Nephron progenitor cell (in vitro differentiated cells): ENCODE measurements at regions not wholly inside any gene's neighbourhood (a gene's known extent, or its start where the extent isn't known, plus 50 kb on each side); places are given as distances from the start of the nearest gene placed in this dataset.

Experiments
- DNase-seq: peaks from one replicate; pipeline ENCODE4 v3.0.0; 2021
- H3K27ac Mint-ChIP-seq: 2 replicates; pipeline ENCODE4 v1.8.0; 2021; ENCODE audit warnings: mild to moderate bottlenecking, moderate library complexity, mixed read lengths
- H3K27me3 Mint-ChIP-seq: 2 replicates; pipeline ENCODE4 v1.8.0; 2021; ENCODE audit warnings: mild to moderate bottlenecking, low read depth, mixed read lengths; ENCODE audit not compliant: poor library complexity
- H3K36me3 Mint-ChIP-seq: 2 replicates; pipeline ENCODE4 v1.8.0; 2021; ENCODE audit warnings: low read depth, mixed read lengths
- H3K4me1 Mint-ChIP-seq: 2 replicates; pipeline ENCODE4 v1.8.0; 2021; ENCODE audit warnings: mixed read lengths
- H3K4me3 Mint-ChIP-seq: 2 replicates; pipeline ENCODE4 v1.8.0; 2021; ENCODE audit warnings: mild to moderate bottlenecking, moderate library complexity, mixed read lengths
- H3K9me3 Mint-ChIP-seq: 2 replicates; pipeline ENCODE4 v1.8.0; 2021; ENCODE audit warnings: mild to moderate bottlenecking, moderate library complexity, mixed read lengths
- CTCF ChIP-seq: fragments of 200-600 bp; sonication (generic); IDR thresholded peaks from 2 replicates; pipeline ENCODE4 v1.5.0; 2021; ENCODE audit warnings: antibody characterized with exemption

GRCh38 chr3:186467969-186468368 lies 76.2 kb downstream of the CRYGS start:
- H3K4me3 Mint-ChIP-seq: no peak overlapping the region
- H3K36me3 Mint-ChIP-seq: no peaks in the 10 kb centered on the region
- peaks cover 8% of the 10 kb centered on the region for H3K4me1 Mint-ChIP-seq
- H3K9me3 Mint-ChIP-seq: no peaks in the 10 kb centered on the region
- TF ChIP-seq CTCF: no peak
- H3K27me3 Mint-ChIP-seq: peaks cover 5% of the 10 kb centered on the region
- DNase-seq: no peak
- H3K27ac Mint-ChIP-seq: no peak overlapping the region

DNA sequence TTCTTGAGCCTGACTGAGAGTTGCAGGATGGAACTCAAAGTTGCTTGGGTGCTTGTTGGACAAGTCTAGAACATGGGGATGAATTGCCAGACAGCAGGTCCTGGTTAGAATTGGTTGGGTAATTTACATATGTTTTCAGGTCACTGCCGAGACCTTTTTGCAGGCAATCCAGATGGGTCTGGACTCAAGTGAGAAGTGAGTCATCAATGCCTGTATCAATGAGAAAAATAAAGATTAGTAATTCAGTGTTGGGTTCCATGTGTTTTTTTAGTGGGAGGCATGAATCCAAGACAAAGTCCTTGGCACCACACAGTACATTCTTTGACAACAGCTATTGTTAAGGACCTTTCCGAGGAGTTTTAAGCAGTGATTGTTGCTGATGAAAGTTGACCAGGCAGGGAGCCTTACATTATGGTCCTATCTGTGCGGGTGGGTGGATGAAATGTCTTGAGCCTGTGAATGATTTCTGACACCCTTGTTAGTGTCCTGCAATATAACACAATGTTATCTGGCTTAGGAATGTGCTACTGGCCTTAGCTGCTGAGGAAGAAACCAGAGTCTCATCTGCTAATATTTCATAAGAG lies 77.7 kb downstream of the CRYGS start:
- H3K36me3 Mint-ChIP-seq: no peaks in the 10 kb centered on the region
- H3K27ac Mint-ChIP-seq: no peak overlapping the region
- no peaks in the 10 kb centered on the region for H3K9me3 Mint-ChIP-seq
- no peak for DNase-seq
- peaks cover 8% of the 10 kb centered on the region for H3K4me1 Mint-ChIP-seq
- no peak for TF ChIP-seq CTCF
- H3K27me3 Mint-ChIP-seq: no peaks in the 10 kb centered on the region
- no peak overlapping the region for H3K4me3 Mint-ChIP-seq

DNA sequence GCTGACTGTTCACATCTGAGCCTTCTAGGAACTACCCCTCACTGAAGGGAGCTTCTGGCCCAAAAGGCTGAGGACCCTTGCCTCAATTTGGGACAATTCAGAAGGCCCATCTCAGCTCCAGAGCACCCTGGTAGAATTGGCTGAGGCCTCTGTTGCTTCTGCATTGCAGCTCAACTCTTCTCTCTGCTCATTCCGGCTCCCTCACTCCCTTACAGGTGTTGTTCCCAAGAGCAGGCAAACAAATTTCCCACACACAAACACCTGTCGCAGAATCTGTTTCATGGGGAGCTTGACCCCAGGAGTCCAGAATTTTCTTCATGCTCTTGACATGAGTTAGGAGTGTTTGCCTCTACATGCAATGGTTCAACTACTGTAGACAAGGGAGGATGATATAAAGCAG lies 78.7 kb downstream of the CRYGS start:
- Mint-ChIP-seq H3K9me3 (no peaks in the 10 kb centered on the region), H3K36me3 (no peaks in the 10 kb centered on the region), H3K27me3 (no peaks in the 10 kb centered on the region), H3K4me1 (peaks cover 8% of the 10 kb centered on the region), H3K4me3 (no peak overlapping the region), H3K27ac (no peak overlapping the region)
- no peak for TF ChIP-seq CTCF
- no peak for DNase-seq

DNA sequence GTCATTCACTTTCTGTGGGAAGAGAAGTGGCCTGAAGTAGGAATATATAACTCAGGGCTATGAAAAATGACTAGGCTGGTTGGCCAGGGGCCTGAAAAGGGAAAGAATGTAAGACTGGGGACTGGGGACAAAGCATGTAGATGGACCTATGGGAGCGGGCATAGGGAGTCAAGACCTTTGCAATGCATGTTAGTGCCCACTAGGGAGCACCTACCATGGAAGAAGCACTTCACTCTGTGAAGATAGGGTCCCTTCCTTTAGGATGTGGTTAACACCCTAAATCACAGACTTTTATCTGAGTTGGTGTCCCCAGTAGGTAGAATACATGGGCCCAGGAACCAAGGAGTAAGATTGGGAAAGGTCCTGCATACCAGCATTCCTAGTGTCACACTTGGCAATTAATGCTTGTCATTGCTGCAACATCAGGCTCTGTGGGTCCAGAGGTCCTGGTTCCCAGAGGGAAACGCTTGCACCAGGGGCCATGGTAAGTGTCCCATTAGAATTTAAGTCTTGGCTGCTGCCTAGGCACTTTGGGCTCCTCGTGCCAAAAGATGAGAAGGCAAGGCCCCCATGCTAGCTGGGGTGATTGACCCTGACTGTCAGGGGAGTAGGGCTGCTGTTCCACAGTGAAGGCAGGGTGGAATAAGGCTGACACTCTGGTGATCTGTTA lies 79.6 kb downstream of the CRYGS start:
- H3K36me3 Mint-ChIP-seq: no peaks in the 10 kb centered on the region
- peaks cover under 1% of the 10 kb centered on the region for H3K4me1 Mint-ChIP-seq
- no peaks in the 10 kb centered on the region for H3K27me3 Mint-ChIP-seq
- H3K9me3 Mint-ChIP-seq: no peaks in the 10 kb centered on the region
- TF ChIP-seq CTCF: no peak
- H3K4me3 Mint-ChIP-seq: no peak overlapping the region
- no peak overlapping the region for H3K27ac Mint-ChIP-seq
- DNase-seq: no peak

DNA sequence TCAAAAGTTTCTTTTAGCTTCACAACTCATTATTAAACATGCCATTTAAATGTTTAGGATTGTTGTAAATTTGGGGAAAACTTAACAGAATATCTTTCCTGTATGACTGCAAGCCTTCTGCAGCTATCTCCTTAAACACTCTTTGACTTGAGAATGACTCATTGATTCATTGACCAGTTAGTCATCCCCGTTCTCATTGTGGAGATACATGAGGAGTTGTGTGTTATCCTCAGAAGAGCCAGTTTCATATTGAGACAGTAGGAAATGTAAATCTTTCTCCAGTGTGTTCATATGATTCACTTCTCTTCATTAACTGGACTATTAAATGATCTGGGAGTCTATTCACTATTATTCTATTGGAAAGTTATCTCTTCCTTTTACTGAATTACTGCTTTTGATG lies 83.0 kb downstream of the CRYGS start:
- no peaks in the 10 kb centered on the region for H3K36me3 Mint-ChIP-seq
- no peak for TF ChIP-seq CTCF
- H3K4me3 Mint-ChIP-seq: no peak overlapping the region
- no peaks in the 10 kb centered on the region for H3K9me3 Mint-ChIP-seq
- no peak for DNase-seq
- H3K27me3 Mint-ChIP-seq: no peaks in the 10 kb centered on the region
- peaks cover 9% of the 10 kb centered on the region for H3K4me1 Mint-ChIP-seq
- no peak overlapping the region for H3K27ac Mint-ChIP-seq

- Mint-ChIP-seq H3K4me3 (no peak overlapping the region), H3K27ac (no peak overlapping the region), H3K27me3 (no peaks in the 10 kb centered on the region), H3K4me1 (peaks cover 9% of the 10 kb centered on the region), H3K36me3 (no peaks in the 10 kb centered on the region), H3K9me3 (no peaks in the 10 kb centered on the region)
- no peak for TF ChIP-seq CTCF
- no peak for DNase-seq
These were observed 85.1 kb downstream of the CRYGS start for GRCh38 chr3:186459108-186459467.
